ENCODE measurements at regions not wholly inside any gene's neighbourhood (a gene's known extent, or its start where the extent isn't known, plus 50 kb on each side); places are given as distances from the start of the nearest gene placed in this dataset.

DNA sequence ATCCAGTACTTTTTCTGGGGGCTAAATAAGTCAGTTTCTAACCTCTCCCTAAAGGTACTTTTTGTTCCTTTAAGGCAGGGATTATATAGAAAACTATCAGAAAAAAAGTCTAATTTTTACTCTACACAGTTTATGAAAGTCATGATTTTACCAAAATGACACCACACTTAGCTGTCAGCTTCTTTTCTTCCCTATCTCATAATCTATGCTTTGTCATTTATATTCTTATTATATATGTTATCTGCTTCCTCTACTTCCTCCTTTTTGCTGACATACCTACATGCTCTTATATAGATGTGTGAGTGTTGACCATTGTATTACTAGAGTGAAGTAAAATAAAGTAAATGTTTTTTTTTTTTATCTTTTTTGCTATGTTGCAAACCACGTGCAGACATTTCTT, 203.9 kb upstream of the CHRM2 start:
- DNase-seq, result no peak

DNA sequence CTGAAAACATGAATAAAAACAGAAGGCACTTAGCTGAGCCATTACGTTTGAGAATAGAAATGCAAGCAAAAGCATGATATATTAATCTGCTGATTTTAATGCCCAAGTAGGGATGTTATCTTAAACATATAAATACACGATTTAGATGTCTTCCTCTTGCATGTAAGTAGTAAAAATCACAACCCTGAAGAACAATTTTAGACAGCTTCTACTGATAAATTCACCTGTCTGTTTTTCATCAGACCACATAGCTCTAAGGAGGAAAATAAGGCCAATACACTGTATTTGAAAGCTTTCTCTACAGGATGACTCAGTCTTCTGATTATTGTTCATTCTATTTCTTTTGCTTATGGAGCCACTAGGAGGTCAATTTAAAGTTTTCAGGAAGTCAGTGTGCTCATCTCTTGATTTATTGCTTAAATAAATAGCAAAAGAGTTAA, 210.9 kb upstream of the CHRM2 start:
- DNase-seq, result no peak

DNA sequence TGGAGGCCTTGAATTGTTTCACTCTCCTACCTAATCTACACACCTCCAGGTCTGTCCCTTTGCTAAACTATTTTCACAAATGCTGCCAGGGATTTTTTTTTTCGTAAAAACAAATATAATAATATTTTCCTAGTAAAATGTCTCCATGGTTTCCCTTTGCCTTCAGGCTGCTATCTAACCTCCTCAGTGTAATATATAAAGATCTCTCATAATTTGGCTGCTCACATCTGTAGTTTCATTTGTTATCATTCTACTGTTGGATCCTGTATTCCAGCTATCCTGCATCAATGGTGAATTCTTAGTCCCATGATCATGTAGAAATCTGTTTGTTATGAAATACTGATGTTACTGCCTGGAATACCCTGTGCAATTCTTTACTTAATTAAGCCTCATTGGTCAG, 211.9 kb upstream of the CHRM2 start:
- no peak for DNase-seq

DNA sequence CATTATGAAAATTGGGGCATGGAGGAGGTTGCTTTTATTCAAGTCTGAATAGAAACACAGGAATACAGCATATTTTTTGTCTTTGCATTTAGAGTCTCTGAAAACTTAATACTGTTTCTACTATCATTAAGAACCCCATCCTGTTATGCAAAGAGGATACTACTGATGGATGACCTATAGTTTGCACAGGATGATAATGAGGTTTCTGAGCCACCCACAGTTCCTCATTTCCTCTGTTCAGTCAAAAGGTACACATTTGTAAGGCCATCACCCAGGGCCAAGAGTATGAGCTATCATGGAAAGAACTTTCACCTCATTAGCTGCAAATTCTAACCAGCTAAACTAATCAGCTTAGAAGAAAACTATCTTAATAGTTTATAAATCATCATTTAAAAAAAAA, 213.0 kb upstream of the CHRM2 start:
- DNase-seq, result no peak

DNA sequence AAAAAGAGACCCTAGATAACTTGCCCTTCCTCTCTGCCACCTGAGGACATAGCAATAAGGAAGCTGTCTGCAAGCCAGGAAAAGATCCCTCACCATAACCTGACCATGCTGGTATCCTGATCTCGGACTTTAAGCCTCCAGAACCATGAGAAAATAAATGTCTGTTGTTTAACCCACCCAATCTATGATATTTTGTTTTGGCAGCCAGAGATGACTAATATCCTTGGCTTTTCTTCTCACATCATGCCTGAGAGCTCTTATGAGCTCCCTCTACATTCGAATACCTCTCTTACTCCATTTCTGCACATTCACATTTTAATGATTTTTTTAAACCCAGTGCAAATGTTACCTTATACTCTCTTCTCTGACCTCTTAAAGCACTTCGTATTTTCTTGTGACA, 214.0 kb upstream of the CHRM2 start:
- no peak for DNase-seq

DNA sequence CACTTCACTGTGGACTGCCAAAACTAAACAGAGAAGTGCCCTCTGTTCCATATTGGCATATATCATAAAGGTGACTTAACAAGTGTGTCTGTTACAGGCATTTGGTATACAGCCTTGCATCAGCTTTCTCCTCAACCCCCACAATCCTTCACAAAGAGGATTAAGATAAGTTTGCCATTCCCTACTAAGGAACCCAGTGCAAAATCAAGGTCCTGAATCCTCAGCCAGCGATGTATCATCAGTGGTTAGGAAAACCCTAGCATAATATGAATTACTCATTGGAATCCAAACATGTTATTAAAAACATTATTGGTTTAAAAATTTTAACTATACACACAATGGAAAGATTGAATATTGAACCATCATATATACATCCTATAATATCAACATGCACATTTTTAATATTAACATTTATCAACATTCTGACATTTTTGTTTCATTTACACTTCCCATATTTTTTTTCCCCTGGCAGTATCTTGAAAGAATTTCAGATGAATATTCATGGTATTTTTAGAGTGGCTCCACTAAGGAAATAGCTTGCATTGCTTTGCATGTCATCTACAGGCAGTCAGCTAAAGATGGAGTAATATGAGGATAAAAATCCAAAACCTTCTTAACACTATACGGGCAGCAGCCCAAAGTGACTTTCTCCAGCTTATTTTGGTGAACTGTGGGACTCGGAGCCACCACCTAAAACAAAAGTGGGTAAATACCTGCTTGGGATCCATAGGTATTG, 215.6 kb upstream of the CHRM2 start:
- DNase-seq, result peak; percentile 35

DNA sequence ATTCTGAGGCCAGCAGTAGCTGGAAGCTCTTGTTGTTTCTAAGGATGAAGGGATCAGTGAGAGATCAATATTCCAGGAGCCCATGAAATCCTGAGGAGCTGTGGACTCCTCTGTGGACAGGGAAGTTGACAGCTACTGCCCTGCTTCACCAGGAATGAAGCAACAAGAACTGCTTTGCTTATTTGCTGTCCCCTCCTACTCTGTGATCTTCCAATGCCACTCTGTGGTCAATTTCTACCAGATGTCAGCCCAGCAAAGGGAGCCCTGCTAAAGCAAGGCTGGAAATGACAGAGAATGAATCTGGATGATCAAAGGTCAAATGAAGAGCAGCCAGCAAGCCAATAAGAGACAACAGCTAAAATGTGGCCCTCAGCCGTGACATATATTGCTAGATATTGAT, 227.5 kb upstream of the CHRM2 start:
- DNase-seq, result no peak

DNA sequence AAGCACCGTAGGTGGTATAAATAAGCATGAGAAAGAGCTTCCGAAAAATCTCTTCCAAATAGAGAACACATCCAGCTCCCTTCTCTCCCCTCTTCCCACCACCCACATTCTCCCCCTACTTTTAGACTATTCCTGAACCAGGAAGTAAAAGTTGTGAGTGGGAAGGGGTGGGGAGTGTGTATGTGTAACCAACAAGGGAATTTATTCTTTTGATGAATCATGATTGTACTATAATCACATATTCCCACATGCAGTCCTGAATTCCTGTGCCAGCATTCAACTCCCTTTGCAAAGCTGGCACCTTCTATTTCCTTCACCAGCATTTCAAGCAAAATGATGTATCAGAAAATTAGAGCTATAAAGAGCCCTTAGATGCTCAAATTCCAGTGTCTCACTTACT, 230.6 kb upstream of the CHRM2 start:
- no peak for DNase-seq

DNA sequence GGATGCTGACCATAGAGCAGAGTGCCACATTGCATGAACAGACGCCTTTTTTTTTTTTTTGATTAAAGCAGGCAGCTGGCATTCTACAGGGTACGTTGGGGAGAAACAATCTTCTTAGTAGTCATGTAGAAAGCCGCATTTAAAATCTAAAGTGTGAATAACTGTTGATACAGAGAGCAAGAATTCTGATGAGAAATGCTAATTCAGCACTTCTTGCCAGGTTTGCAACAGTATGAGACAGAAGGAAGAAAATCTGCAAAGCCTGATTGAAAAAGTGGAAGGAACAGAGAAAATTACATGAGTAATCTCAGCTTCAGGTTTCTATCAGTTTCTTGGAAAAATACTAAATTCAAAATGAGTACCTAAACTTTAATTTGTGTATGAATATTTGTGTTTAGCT, 232.7 kb upstream of the CHRM2 start:
- no peak for DNase-seq

DNA sequence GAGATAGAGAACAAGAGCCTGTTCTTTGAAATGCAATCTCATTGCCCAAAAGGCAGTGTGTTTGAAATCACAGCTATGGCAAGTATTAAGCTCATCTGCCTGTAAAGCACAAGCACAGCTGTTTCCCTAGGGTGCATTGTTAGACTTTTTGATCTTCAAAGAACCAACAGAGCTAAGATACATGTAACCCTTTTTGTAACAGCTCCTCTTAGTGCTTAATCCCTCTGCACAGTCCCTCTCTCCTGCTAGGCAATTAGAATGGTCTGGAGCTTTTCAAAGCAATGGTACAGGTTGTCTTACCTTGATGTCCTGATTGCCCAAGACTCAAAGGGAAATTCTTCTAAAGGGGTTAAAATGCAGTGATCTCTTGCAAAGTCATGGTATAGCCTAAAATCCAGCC, 249.6 kb upstream of the CHRM2 start:
- DNase-seq, result no peak

DNA sequence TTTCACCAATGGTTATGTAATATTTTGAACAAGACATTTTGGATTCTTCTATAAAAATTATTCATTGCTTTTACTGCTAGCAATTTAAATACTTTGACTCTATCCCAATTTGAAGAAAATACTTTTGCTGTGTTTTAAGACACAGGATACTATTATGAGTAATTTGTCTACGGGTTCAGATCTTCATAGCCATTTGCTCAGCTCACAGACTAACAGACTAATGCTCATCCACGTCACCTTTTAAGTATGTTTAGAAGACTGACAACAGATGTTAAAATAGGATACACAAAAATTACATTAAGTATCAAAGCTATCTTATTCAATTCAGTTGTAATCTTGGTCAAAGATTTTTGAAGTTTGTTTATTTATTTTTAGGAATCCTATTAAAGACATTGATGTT, 251.3 kb upstream of the CHRM2 start:
- no peak for DNase-seq

DNA sequence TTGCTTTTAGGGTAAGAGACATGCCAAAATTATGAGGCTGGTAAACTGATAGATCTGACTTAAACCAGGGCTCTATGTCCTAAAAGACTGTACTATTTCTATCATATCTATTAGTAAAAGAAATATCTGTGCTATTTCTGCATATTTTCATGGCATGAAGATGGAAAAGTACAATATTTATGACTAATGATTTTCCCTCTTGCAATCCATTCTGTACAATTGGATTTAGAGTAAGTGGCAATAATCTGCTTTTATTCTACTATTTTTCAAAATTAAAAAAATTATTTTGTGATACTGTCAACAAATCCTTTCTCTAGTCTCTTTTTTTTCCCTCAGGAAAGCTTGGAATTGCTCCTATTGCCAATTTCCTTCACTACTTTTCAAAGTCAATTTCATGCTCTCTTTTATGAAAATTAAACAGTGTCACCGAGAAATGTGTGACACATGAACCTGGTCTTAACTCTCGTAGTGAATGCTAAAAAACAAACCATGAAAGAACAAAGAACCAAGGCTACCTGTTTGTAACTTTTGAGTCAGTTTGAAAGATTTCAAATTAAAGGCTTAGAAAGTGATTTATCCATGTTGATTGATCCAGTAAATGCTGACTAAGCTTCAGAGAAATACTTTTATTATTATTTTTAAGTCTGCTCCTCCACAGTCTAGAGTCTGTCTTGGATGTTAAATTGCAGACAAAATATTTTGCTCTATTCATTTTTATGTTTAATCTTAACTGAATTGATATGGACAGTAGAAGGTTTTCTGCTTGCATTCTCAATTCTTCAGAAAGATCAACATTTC, 262.7 kb upstream of the CHRM2 start:
- DNase-seq, result no peak

DNA sequence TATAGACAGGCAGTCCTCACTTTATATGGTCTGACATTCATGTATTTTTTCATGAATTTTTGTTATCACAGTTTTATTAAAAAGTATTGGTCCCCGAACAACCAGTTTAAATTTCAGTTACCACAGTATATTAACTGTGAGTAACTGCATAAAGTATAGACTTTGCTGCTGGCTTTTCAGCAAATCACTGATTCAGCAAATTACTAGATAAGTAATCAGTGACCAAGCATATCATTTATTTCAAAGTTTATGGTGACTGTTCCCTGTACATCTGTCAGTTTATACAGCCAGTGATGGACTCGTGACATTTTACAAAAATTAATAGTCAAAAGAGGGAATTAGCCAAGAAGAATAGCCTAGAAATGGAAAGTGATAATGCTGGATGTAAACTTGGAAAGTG, 266.7 kb upstream of the CHRM2 start:
- no peak for DNase-seq

DNA sequence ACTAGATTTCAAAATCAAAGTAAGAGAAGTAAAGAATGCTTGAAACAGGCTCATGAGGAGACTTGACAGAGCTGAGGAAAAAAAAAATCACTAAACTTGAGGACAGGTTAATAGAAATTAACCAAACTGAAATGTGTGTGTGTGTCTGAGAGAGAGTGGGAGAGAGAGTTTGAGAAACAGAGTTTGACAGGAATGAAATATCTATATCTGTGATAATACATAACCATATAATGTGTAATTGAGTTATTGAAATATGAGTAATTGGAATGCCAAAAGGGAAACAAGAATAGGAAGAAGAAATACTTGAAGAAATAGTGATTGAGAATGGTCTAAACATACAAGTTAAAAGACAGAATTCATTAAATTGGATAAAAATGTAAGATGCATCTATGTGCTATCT, 268.0 kb upstream of the CHRM2 start:
- no peak for DNase-seq

DNA sequence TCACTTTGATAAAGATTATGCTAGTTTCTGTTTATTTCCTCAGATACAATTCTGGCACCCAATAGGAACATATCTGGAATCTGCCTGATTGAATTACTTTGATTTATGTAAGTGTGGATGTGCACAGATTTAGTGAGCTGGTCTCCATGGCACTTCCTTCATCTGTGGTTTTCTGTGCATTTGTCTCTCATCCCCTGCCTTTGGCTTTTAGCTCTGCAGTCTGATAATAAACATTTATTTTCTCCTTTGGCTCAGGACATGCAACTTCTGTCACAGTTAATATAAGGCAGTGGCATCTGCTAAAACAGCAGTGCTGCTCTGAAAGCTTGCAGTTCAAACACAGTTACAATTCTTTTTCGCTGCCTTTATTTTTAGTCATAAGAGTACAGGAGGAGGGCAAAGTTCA, 273.7 kb upstream of the CHRM2 start:
- DNase-seq, result no peak

DNA sequence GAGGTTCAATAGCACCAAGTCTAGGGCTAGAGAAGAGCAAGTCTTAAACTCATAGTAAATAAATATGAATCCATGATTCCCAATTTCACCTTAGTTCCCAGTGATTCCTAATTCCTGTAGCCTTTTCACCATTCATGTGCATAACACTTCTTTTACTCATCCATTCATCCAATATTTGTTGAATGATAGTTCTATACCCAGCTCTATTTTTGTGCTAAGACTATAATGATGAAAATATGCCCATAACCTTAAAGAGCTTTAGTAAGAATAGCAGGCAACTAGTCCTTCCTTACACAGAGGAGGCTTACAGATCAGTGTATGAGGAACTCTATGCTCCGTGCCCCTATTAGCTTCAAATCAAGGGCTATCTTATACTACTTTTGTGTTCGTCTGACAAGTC, 280.2 kb upstream of the CHRM2 start:
- DNase-seq, result no peak

DNA sequence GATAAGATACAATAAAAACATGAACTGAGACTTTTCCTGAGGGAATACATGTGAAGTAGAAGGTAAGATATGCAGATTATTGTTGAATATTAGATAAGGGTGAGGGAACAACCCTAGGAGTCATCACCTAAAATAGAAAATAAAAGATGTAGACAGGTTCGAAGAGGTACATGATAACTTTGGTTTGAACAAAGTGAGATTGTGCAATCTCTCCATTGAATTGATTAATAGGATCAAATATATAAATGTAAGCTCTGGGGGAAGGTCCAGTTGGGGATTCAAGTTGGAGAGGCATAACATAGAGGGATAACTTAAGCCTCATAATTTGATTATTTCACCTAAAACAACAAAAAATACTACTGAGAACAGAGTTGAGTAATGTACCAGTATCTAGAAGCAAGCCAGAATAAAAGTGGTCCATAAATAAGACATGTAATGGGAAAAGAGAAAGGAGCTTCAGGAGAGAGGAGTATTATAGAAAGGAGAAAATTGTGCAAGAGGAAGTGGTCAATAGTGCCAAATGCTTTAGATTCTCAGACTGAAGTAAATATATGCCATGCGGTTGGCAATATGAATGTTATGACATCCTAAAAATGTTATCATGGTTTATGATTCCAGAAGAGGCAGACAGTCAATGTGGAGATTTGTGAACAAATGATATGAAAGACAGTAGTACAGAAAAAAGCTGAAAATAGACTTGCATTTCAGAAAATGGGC, 282.3 kb upstream of the CHRM2 start:
- no peak for DNase-seq

DNA sequence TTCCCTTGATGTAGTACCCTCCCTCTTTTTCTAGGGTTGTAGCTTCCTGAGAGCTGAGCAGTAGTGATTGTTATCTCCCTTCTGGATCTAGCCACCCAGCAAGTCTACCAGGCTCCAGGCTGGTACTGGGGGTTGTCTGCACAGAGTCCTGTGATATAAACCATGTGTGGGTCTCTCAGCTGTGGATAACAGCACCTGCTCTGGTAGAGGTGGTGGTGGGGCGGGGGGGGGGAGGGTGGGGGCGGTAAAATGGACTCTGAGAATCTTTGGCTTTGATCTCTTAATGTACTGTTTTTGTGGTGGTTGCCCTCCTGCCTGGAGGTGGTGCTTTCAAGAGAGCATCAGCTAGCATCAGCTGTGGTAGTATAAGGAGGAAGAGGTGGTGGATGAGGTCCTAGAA, 302.0 kb upstream of the CHRM2 start:
- no peak for DNase-seq

DNA sequence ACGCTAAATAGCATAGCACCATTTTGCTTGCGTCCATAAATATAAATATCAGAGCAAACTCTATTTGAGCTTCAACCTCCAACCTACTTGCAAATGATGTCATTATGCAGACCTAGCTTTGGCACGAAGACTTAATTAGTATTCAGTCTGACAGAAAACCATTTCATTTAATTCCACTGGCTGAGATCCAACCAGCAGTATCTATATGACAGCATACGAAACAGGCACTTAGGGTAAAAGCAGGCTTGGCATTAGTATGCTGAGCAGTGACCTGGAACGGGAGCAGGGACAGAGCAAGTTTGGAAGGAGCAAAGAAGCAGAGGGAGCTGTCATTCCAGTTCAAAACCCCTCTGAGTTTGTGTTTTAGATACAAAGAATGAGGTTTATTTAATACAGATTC, 312.5 kb upstream of the CHRM2 start:
- no peak for DNase-seq

DNA sequence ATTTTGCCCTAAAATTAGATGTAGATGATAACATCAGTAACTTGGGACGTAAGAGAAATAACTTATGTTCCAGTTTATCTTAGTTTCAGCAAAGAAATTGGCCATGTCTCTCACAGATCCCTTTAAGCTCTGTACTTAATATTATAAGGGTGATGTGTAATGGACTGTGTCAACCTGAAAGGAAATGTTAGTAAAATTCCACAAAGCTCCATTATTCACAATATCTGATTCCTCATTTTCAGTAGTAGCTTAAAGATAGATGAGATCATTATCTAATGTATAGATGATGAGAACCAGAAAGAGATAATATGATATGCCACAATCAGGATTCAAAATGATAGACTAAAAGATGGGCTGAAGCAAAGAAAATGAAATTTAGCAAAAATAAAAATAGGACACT, 316.8 kb upstream of the CHRM2 start:
- DNase-seq, result no peak

DNA sequence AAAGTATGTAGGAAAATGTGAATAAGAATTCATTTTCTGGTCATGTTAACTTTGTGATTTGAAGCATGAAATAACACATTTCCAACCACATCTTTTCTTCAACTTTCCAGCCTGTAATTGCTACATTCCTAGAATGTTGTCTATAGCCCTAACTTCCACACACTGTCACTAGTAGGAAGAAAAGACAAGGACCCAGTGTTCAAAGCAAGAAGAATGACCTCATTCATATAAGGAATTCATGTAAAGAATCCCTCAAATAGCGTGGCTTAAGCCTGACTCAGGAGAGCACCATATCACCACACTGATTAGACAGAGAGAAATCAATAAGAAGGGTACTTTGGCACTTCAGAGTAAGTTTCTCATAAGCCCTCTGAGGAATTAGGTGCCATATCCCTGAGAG, 318.7 kb upstream of the CHRM2 start:
- DNase-seq, result no peak

DNA sequence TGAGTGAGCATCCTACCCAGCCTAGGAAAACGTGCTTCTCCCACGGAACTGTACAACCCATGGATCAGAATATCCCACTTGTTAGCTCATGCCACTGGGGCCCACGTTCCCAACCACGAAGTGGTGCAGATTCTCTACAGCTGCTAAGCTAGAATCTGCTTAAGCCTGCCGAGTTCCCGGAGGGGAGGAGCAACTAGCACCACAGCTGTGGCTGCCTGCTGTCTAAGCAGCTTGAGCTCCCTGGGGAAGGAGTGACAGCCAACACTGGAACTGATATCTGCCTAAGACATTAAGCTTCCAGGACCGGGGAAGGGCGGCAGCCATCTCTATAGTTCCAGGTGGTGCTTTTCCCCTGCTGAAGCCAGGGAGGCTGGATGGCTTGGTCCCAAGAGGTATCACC, 334.7 kb upstream of the CHRM2 start:
- no peak for DNase-seq

DNA sequence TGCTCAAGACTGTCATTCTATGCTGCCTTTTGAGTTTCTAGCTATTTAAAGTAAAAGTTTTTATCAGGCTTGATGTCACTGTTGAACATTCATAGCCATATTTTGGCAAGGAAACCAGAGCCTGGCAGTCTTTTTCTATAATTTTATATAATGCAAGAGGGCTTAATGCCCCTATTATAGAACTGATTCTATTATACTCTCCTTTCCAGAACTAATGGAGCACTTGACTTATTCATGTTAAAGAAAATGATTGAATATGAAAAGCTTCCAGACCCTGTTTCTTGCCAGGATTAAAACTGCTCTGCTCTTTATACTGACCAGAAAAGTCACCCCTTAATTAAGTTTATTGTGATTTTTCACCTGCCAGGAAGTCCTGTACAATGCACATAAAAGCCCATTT, 337.6 kb upstream of the CHRM2 start:
- no peak for DNase-seq

DNA sequence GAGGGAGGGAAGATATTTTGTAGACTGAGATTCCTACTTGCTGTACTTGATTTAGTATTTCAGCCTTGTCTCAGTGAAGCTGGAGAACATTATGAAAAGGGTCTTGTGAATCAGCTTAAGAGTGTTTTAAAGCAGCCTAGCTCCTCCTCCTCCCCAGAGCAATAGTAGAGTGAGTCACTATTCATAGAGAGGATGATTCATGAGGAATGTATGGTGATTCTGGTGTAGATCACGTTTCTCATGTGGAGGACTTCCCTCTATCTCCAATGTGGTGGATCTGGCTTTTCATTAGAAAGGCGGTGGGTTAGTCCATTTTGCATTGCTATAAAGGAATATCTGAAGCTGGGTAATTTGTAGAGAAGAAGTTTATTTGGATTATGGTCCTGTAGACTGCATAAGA, 340.1 kb upstream of the CHRM2 start:
- peak; percentile 64 for DNase-seq
